Forelimb muscle (tissue), 1 donor: ENCODE measurements at regions not wholly inside any gene's neighbourhood (a gene's known extent, or its start where the extent isn't known, plus 50 kb on each side); places are given as distances from the start of the nearest gene placed in this dataset.

Experiments
- DNase-seq: peaks from one replicate; pipeline ENCODE4 v3.0.0-alpha.2; 2013; ENCODE audit warnings: low read depth

DNA sequence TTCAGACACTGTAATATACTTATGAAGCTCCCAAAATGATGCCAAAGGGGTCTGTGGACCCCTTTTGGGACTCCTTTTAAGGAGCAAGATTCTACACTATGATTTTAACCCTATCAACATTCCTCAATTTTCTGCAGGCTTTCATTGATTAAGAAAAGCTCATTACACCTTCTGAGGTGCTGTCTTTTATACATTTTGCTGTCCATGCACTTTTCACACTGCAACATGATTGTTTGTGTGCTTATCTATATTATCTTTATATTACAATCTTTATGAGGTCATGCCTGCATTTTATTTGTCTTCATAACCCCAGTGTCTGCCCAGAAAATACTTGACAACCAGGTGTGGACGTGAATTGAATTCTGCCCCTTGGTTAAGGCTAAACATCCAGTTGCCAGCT lies 482.6 kb upstream of the ZFHX3 start:
- DNase-seq, result no peak

DNA sequence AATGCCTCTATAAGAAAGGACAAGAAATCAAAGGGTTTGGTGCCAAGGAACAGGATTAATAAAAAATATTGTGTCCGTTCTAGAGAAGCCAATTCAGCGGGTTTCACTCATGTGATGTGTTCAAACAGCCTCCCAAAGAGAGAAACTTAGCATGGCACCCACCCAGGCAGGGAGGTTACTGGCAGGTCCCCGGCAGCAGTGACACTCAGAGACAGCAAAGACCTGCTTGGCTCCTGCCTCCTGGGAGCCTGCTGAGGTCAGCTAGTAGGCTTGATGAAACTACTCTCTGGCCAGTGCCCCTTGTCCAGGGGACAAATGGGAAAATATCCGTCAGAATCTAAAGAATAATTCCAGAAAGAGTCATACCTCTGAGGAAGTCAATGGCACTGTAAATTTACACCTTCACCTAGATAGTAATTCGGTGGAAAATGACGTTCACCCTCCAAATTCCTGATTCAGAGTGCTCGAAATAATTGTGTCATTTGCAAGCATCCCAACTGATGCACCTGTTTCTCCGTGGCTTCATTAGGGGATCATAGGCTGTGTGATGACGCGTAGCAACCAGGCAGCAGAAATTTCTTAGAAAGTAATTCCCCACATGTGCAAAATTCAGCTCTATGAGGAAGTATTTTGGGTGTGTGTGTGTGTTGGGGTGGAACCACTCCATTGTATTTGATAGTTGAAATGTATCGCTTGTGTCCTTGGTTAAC lies 481.5 kb upstream of the ZFHX3 start:
- no peak for DNase-seq

DNA sequence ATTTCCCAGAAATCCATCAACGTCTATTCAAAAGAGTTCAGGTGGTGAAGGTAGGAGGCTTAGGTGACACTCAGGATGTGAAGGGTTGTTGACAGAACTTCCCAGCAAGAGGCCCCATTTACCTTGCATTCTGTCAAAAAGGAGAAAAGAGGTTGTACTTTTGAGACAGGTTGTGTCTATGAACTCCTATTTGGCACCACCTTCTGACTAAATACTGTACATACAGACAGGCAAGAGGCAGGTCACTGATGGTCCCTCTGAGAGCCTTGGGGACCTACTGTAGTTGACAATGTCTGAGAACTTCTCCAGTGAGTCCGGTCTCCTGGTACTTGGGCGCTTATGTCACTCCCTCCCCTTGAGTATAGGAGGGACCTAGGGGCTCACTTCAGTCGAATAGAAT lies 479.3 kb upstream of the ZFHX3 start:
- no peak for DNase-seq

DNA sequence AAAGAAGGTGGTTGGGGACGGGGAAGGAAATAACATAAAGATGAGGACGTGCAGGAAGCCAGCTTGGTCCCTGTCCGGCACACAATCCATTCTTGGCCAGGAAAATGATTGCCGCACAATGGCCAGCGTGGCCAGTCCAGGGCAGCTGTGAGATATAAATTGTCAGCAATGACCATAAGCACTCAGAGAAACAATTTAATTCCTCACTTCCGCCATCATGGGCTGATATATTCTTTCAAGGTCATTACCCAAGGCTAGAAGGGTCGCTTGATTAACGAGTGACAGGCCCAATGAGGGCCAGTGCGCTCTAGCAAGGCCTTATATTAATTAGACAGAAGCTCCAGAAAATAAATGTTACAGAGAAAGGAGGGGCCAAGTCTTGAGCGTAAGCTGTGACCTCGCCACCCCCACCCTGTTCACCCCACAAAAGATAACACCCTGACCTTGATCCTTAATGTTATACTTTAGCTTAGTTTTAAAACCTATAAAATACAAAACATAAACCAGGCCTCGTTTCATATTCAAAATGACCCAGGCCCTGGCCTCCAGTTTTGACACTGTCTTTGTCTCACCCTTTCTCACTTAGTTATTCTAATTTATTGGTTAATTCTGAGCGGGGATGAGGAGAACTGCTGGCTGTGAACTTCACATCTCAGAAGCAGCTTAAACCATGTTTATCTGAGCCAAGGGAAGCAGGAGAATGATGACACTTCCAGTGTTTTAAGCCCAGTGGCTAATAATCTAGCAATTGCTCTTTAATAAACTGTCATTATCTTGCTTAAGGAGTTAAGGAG lies 478.3 kb upstream of the ZFHX3 start:
- no peak for DNase-seq

DNA sequence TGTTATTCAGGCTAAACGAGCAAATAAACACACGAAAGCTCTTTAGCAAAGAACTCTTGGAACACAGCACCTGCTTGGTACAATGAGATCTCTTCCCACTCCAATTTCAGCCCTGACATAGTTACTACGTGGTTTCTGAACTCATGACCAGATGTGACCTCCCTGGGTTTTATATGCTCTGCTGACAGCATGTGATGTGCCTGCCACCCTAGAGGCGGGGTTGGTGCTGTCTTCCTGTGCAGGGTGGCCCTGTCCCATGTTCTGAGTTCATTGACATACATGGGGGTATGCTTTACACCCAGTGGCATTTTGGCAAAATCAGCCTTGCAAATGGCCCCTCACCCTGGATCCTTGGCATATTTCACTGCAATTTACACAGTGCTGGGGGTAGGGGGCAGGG lies 475.3 kb upstream of the ZFHX3 start:
- DNase-seq, result no peak

DNA sequence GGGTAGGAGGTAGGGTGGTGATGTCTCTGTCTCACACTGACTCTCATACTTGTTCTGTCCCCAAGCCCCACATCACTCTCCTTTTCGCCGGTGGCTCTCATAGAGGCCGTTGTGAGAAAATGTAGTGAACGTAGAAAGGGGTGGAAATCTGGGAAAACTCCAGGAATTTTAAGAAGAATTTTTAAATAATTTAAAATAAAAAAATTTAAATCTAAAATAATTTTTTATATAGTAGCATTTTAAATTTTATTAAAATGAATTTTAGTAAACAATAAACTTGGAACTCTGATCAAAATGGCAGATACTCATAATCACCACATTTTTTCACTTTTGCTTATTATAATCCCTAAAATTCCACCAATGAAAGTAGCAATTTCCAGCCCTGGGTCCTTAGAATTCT lies 473.6 kb upstream of the ZFHX3 start:
- DNase-seq, result no peak

DNA sequence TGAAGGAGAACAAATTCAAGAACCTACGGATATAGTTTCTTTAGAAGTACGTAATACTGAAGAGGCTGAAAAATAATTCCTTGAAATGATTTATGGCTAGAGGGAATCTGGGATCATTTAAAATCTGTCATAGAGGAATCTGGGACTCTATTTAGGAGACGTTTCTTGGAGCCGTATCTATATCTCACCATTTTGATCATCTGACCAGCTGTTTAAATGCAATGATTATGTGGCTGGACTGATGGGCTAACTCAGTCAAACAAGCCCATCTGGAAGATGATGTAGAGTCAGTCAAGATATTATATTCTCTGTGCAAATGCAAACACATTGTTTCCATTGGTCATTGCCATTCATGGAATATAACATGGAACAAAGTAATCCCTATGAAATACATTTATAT lies 467.7 kb upstream of the ZFHX3 start:
- no peak for DNase-seq

DNA sequence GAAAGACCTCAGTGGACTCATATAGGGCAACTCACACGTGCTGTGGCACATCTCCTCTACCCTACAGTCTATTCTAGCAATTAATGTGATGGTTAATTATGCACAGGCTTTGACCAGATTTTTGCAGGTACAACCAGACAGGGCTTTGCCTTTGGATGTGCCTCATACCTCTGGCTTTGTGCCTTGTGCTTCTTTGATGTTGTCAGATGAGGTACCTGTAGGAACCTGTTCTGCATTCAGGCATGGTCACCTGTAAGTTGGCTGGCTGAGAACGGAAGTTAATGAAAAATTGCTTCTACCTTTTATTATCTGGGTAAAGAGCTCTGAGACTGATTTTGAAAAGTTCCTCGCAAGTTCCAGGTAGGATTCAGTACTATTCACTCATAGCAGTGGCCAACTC lies 462.9 kb upstream of the ZFHX3 start:
- no peak for DNase-seq

DNA sequence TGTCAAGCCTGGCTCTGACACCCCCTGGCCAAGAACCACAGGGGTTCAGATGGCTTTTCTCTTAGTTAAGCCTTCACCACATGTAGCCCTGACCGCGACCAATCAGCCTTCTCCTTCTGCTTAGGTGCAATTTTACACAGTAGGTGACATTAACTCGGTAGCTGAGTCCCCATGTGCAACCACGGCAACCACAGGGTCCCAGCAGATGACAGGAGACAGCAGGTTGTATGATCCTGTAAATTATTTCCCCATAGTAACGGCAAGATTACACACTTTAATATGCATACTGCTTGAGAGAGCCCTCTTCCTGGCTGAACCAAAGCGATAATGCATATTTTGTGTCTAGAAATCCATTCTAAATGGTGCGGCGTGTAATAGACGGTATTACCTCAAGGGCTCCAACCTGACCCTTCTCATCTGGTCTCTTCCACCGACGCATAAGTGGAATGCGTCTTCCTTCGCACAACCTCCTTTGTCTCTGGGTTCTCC lies 458.7 kb upstream of the ZFHX3 start:
- DNase-seq, result no peak

DNA sequence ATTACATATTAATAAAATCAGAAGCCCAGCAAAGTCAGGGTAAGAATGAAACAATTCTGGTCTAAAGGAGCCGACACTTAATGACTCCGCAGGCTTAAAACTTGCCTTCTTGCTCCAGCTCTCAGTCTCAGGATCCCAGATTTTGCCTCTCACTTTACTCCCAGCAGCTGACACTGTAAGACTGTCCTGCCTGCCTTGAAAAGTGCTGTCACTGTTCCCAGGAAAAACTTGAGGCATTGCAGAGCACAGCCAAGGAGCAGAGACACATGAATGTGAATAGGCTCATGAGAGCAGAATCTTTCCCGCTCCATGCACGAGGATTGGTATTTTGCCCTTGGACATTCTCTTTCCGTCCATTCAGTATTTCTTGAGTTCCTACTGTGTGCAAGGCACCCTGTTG lies 457.6 kb upstream of the ZFHX3 start:
- no peak for DNase-seq

DNA sequence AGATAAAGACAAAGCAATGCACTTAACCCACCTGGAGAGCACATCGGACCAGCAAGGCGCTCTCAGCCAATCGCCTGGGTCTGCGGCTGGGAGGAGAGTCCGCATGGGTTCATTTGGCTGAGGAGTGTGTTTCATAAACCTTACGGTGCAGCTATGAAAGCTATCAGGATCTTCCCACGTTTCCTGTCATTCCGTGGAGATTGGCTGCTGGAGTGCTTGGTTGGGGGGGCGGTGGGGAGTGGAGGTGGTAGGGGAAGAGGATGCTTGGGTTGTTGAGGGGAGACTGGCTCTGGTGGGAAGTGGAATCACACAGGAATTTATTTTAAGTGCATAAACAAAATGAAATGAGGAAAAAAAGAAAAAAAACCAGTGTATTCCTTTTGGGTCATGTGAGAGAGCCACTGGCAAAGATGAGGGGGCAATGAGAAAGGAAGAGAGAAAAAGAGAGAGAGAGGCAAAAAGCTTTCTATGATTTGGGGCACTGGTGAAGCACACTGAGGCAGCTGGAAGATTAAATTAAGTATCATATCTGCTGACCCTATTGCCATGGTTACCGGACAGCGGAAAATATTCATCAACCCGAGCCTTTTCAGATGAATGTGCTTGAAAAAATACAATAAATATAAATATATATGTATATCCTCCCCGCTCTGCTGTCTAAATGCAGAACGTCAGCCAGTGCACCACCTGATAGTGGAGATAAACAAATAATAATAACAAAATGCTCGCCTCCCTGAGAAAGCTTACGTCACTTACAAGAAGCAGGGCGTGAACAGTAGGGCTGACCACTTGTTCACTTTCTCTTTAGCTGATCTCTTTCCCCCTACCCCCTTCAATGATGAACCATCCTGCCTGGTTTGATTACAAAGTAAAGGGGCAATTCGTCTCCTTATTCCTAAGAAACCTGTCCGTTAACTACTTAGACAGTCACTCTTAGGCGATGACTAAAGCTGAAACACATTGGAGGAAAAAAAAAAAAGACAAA lies 457.0 kb upstream of the ZFHX3 start:
- DNase-seq, result no peak

DNA sequence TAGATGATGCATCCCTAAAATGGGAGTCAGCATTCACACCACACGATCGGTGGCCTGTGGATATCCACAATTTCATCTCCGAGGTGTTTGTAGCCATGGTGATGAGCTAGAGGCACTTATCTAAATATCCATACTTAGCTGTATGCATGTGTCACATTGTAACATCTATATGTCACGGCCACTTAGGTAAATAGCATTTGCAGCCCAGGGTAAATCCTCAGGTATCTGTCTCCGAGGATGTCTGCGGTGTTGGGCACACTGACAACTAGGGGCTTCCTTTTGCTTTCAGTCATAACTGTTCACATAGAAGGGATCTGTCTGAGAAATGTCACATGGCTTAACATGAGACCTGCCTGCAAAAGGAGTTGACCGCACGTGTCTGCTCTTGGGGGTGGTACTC lies 455.2 kb upstream of the ZFHX3 start:
- no peak for DNase-seq

DNA sequence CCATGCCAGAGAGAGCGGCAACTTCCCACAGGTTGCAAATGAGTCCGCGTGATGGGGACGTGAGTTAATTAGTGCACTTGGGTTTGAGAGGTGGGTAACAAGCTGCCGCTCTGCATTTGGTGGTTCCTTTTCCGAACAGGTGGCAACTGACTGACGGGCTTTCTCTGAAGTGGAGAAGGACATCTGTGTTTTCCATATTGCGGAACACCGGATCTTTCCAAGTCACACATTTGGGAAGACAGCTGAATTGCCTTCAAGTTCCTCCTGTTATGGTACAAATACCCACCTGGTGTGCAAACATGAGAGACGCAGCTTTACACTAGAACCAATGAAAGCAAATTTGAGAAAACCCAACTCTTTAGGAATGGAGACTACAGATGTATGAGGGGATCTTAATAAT lies 451.3 kb upstream of the ZFHX3 start:
- DNase-seq, result no peak

DNA sequence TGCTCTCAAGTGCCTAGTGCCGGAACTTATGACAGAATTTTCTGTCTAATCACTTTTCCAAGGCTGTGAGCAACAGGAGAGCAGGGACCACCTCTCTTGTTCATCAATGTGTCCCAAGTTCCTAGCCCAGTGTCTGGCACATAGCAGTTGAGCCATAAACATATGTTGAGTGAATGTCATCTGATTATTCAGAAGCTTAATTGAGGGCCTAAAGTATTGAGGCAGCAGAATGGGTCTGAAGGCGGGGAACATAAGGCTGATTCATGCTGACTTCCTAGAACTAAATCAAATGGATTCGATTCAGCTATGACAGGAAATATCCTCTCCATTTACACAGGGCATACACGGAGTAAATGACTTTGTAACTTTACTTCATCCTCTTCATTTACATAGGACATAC lies 438.0 kb upstream of the ZFHX3 start:
- no peak for DNase-seq

DNA sequence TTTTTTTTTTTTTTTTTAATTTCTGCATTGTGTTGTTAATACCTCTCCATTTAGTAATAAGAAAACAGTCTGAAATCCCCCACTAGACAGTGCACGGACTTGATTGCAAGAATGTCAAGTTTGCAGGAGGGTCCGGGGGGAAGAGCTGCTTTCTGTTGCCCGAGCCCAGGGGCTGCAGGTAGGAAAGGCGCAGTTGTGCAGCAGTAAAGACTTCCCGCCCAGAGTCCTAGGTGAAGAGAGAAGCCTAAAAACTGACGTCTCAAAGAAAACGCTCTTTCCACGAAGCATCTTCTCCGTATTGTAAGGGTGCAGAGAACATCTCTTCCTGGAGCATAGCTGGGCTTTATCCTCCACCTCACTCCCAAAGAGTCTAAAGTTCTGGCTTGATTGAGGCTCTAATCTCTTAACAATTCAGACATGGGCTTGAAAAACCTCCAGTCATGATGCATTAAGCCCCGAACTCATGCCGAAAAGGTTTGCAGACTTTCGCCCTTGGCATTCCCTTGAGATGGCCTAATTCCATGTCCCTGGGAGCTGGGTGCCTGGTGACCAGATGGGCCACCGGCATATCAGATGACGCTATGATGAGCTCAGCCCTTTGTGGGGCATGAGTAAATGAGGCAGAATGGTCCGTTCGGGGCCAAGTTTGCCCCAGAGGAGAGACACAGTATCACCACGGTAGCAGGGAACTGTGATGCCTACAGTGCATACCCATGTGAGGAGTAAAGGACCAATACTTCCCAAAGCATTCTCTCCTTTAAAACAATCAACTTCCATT lies 436.2 kb upstream of the ZFHX3 start:
- DNase-seq, result no peak

DNA sequence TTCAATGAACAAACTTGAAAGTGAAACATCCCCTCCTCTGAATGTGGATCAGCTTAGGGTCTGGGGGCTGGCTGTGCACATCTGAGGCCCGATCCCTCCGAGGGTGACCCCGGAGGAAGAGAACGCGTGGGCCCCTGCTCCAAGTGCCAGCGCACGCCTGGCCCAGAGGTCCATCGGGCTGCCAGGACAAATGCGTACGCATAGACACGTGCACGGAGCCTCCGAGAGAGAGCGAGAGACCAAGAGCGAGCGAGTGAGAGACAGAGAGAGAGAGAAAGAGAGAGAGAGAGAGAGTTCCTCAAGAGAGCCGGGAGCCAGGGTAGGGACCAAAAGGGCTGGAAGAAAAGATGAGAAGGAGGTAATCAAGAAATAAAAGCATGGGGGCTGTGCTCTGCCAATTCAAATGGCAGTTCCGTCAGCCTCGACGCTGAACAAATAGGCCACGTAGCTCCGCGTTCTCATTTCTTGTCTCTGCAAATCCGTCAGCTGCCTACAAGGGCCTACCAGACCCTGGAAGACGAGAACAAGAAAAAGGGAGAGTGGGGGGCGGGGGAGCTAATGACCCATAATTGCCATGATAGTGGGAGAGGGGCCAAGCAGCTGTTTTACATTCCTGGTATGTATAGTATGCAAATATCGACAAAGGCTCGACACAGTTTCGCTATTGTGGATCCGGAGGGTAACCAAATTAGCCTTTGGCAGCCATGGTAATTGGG lies 435.3 kb upstream of the ZFHX3 start:
- no peak for DNase-seq

DNA sequence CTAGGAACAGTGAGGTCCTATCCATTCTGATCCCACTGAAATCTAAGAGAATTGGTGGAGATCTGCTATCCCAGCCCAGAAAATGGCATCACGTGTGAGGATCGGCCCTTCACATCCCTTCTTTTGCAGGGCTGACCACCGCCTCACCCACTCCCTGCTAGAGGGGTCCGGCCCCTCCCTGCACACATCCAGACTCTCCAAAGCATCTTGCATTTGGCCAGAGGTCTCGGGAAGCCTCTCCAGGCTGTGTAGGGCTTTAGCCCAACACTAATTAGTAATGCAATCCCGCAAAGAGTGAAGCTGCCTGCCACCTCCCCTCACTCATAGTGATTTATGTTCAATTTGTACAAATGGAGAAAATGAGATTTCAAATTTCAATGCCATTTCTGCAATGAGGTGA lies 434.4 kb upstream of the ZFHX3 start:
- no peak for DNase-seq

DNA sequence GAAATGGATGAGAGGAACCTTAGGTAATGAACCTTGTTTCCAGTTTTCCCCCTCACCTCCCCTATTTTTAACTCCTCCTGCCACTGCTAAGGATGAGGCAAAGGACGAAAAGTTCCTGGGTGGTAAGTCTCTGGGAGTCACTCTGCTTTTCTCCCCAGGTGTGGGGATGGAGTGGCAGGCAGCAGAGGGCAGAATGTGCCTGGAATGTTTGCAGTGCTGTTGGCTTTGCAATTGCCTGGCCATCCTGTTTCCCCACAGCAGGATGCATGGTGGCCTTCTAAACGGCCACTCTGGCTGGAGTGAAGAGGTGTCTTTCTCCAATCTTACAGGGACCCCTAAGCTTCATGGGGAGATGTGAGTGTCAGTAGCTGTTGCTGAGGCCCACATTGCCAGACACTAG lies 432.5 kb upstream of the ZFHX3 start:
- DNase-seq, result no peak

DNA sequence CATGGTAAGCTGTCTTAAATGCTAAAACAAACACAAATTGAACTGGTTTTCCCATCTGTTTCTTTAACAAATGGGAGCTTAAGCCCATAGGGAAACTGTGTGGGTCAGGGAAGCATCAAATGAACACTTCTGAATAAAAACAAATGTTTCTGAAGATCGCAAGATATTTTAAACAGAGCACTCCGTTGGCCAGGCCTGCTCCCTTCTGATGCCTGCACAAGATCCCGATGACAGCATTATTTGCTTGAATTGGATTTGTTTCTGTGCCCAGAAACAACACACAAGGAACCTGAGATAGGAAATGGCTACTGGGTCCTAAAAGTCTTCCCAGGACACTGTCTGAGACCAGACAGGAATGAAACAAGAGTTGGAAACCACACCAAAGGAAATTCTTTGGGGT lies 425.8 kb upstream of the ZFHX3 start:
- DNase-seq, result no peak

DNA sequence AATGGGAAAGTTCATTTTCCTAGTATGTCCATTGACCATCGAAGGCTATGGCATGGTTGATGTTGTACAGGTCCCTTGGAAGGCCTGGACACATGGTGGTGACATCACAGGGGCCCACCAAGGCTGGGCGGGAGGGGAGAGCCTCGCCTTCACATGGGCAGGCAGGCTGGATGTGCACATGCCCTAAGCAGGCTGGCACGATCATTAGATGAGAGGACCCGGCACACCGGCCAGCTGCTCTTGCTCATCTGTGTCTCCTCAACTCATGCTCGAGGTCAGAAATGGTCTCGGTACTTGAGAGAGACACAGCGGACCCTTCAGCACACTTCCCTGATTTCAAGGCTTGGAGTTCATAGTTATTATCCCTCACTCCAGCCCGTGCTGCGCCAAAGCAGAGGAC lies 416.9 kb upstream of the ZFHX3 start:
- DNase-seq, result no peak

DNA sequence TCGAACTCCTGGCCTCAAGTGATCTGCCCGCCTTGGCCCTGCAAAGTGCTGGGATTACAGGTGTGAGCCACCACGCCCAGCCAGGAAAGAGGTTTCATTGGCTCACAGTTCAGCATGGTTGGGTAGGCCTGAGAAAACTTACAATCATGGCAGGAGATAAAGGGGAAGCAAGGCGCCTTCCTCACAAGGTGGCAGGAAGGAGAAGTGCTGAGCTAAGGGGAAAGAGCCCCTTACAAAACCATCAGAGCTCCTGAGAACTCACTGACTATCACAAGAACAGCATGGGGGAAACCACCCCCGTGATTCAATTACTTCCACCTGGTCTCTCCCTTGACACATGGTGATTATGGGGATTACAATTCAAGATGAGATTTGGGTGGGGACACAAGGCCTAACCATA lies 411.7 kb upstream of the ZFHX3 start:
- no peak for DNase-seq
